Pancreas (tissue), 8 donors: ENCODE measurements at regions not wholly inside any gene's neighbourhood (a gene's known extent, or its start where the extent isn't known, plus 50 kb on each side); places are given as distances from the start of the nearest gene placed in this dataset.

ENCODE experiments used
- ATAC-seq, 4 donors: fragments of 200-7000 bp; cut with Tn5 transposase; one replicate each; pipeline versions ENCODE4 v1.8.0 to v1.9.1; 2020; ENCODE audit warnings: mild to moderate bottlenecking in 4 of 4, moderate library complexity in 4 of 4
- DNase-seq, 6 donors: peaks; one replicate each; pipeline ENCODE4 v3.0.0-alpha.2; 2020
- FAIRE-seq: peaks from 2 replicates; lab custom pipeline; 2012; peaks lifted over from hg19 to GRCh38; lab: Jason Lieb, UNC
- H3K27ac ChIP-seq, 4 donors: fragments of 200-600 bp; sonication (generic); 1 replicate in 3 of 4; 2 replicates in 1 of 4; pipeline versions ENCODE4 v1.5.0 to v1.8.0; 2020
- H3K27me3 ChIP-seq, 4 donors: fragments of 200-600 bp; one replicate each; pipeline ENCODE4 v1.8.0; 2021
- H3K36me3 ChIP-seq, 3 donors: fragments of 200-600 bp; sonication (generic) in 1 of 3; one replicate each; pipeline versions ENCODE4 v1.5.0 to v1.8.0; 2020 to 2021
- H3K4me1 ChIP-seq, 3 donors: fragments of 200-600 bp; one replicate each; pipeline ENCODE4 v1.8.0; 2021
- H3K4me3 ChIP-seq, 4 donors: fragments of 200-600 bp; sonication (generic) in 2 of 4; one replicate each; pipeline versions ENCODE4 v1.5.0 to v1.8.0; 2020 to 2021
- H3K9me3 ChIP-seq, 4 donors: fragments of 200-600 bp; one replicate each; pipeline ENCODE4 v1.8.0; 2021
- CTCF ChIP-seq, 4 donors: fragments of 200-600 bp; sonication (generic) in 3 of 4; IDR thresholded peaks; one replicate each; pipeline versions ENCODE4 v1.5.0 to v1.8.0; 2021; ENCODE audit warnings: antibody characterized with exemption in 4 of 4
- intact Hi-C, 3 donors: fragments of 100-400 bp; cut with DNase I; formaldehyde crosslinking; loops; one replicate each; pipeline versions ENCODE4 v1.11.1 to v1.14.2; 2022
- donor health status: DM: no; HTN: no; CAD: no; lungs with moderate emphysema.
- donor health status: DM: no; HTN: no; CAD: no.
- donor health status: control.
- donor health status: control.
- donor health status: DM: yes; HTN: yes; CAD: no.
- donor health status: DM: no; HTN: no; CAD: no.
- donor health status: DM: no; HTN: no; CAD: no.
- donor health status: DM: yes; HTN: yes; CAD: no.

- H3K27ac ChIP-seq: no peak overlapping the region
- intact Hi-C loops: no loop called here
- no peak overlapping the region for H3K4me3 ChIP-seq
- ATAC-seq (no peak), DNase-seq (no peak), FAIRE-seq (no peak)
- no peaks in the 10 kb centered on the region for H3K4me1 ChIP-seq
- no peak for TF ChIP-seq CTCF (IDR thresholded peaks at IDR 0.05)
- no peaks in the 10 kb centered on the region for H3K9me3 ChIP-seq
- no peaks in the 10 kb centered on the region for H3K27me3 ChIP-seq
- no peaks in the 10 kb centered on the region for H3K36me3 ChIP-seq
Observed at GRCh38 chr11:107071129-107071528, 52.9 kb upstream of the GUCY1A2 start.
